Transverse colon (tissue), 4 donors: ENCODE measurements at regions not wholly inside any gene's neighbourhood (a gene's known extent, or its start where the extent isn't known, plus 50 kb on each side); places are given as distances from the start of the nearest gene placed in this dataset.

Experiments
- DNase-seq: peaks from one replicate; pipeline ENCODE4 v3.0.0-alpha.2; 2019
- H3K27ac ChIP-seq, 4 donors: fragments of 200-600 bp; sonication (generic); 2 replicates each; pipeline ENCODE4 v1.5.1; 2016 to 2018; ENCODE audit warnings: inconsistent platforms in 4 of 4
- H3K27me3 ChIP-seq: fragments of 200-600 bp; sonication (generic); 2 replicates; pipeline ENCODE4 v1.5.1; 2017; ENCODE audit warnings: inconsistent platforms
- H3K36me3 ChIP-seq, 4 donors: fragments of 200-600 bp; sonication (generic); 2 replicates each; pipeline ENCODE4 v1.5.1; 2017 to 2019; ENCODE audit warnings: inconsistent platforms in 4 of 4
- H3K4me1 ChIP-seq, 4 donors: fragments of 200-600 bp; sonication (generic); 2 replicates each; pipeline ENCODE4 v1.5.1; 2017 to 2020; ENCODE audit warnings: inconsistent platforms in 4 of 4
- H3K4me3 ChIP-seq, 4 donors: fragments of 200-600 bp; sonication (generic); 1 replicate in 1 of 4; 2 replicates in 3 of 4; pipeline versions ENCODE4 v1.5.1 to v1.6.1; 2017 to 2019; ENCODE audit warnings: inconsistent platforms in 4 of 4
- H3K9me3 ChIP-seq, 2 donors: fragments of 200-600 bp; sonication (generic); 2 replicates each; pipeline ENCODE4 v1.5.1; 2017 to 2019; ENCODE audit warnings: inconsistent platforms in 2 of 2
- CTCF ChIP-seq, 5 experiments: fragments of 200-600 bp in 3 of 5; fragments of 450-650 bp in 2 of 5; sonication (generic) in 3 of 5; IDR thresholded peaks; 1 replicate in 2 of 5; 2 replicates in 3 of 5; pipeline ENCODE4 v1.5.1; 2016 to 2017; ENCODE audit warnings: antibody characterized with exemption in 5 of 5, inconsistent platforms in 3 of 5, mild to moderate bottlenecking in 2 of 5, moderate library complexity in 1 of 5
- EP300 ChIP-seq: sonication (generic); formaldehyde crosslinking; IDR thresholded peaks from one replicate; pipeline ENCODE4 v1.6.1; 2017; ENCODE audit warnings: antibody characterized with exemption, low read depth
- POLR2A ChIP-seq: fragments of 450-650 bp; IDR thresholded peaks from one replicate; pipeline ENCODE4 v1.6.1; 2016; ENCODE audit warnings: antibody characterized with exemption, mild to moderate bottlenecking, moderate library complexity
- POLR2AphosphoS5 ChIP-seq, 3 donors: sonication (generic); formaldehyde crosslinking; IDR thresholded peaks; one replicate each; pipeline ENCODE4 v1.6.1; 2016; ENCODE audit warnings: antibody characterized with exemption in 3 of 3
- WGBS, 2 donors: methylation state at CpG; one replicate each; pipeline ENCODE4 v1.1.5; 2018; ENCODE audit warnings: low coverage in 1 of 2; 5-methylcytosine and 5-hydroxymethylcytosine counted together
- in situ Hi-C, 4 donors: fragments of 200-750 bp; cut with MboI; loops; one replicate each; pipeline versions ENCODE4 v1.15.0 to v1.15.1; 2017; ENCODE audit warnings: low sequenced_read_pairs in 3 of 4, low pct_ligation_motif_present in 1 of 4, low pct_unique_long_range_greater_than_20kb in 1 of 4
- intact Hi-C: fragments of 100-400 bp; cut with DNase I; formaldehyde crosslinking; loops from one replicate; pipeline ENCODE4 v1.15.1; 2023; ENCODE audit warnings: low total_unique reads

GRCh38 chr9:18410983-18411382 lies 63.0 kb upstream of the ADAMTSL1 start:
- H3K27ac ChIP-seq = no peak overlapping the region
- H3K36me3 ChIP-seq = no peaks in the 10 kb centered on the region
- no peaks in the 10 kb centered on the region for H3K4me1 ChIP-seq
- H3K9me3 ChIP-seq = no peaks in the 10 kb centered on the region
- H3K4me3 ChIP-seq = no peak overlapping the region
- TF ChIP-seq EP300 (no peak), POLR2A (no peak), CTCF (IDR thresholded peaks at IDR 0.05) (no peak), POLR2AphosphoS5 (IDR thresholded peaks at IDR 0.05) (no peak)
- WGBS, 2 donors = 83 to 90% methylated on average over 5 to 7 of the region's 7 CpGs
- no peak for DNase-seq
- H3K27me3 ChIP-seq = no peaks in the 10 kb centered on the region
- in situ Hi-C loops = no loop called here
- intact Hi-C loops = no loop called here

GRCh38 chr9:18421391-18421790 lies 52.6 kb upstream of the ADAMTSL1 start:
- no peak for DNase-seq
- Histone ChIP-seq H3K27me3 (no peaks in the 10 kb centered on the region), H3K9me3 (no peaks in the 10 kb centered on the region), H3K27ac (no peak overlapping the region), H3K36me3 (no peaks in the 10 kb centered on the region), H3K4me1 (no peaks in the 10 kb centered on the region), H3K4me3 (no peak overlapping the region)
- TF ChIP-seq POLR2A (no peak), CTCF (IDR thresholded peaks at IDR 0.05) (no peak), EP300 (no peak), POLR2AphosphoS5 (IDR thresholded peaks at IDR 0.05) (no peak)
- intact Hi-C loops (no loop called here), in situ Hi-C loops (no loop called here)
- 63 to 77% methylated on average over 1 to 2 of the region's 2 CpGs for WGBS, 2 donors

GRCh38 chr9:18422296-18423036 lies 51.5 kb upstream of the ADAMTSL1 start:
- 91 to 96% methylated on average over 8 of the region's 8 CpGs for WGBS, 2 donors
- no peak for DNase-seq
- in situ Hi-C loops = no loop called here

More at GRCh38 chr9:18422296-18423036, 51.5 kb upstream of the ADAMTSL1 start:
- intact Hi-C loops = no loop called here
- Histone ChIP-seq H3K4me1 (no peaks in the 10 kb centered on the region), H3K36me3 (no peaks in the 10 kb centered on the region), H3K27ac (no peak overlapping the region), H3K27me3 (no peaks in the 10 kb centered on the region), H3K9me3 (no peaks in the 10 kb centered on the region), H3K4me3 (no peak overlapping the region)
- TF ChIP-seq POLR2AphosphoS5 (IDR thresholded peaks at IDR 0.05) (no peak), CTCF (IDR thresholded peaks at IDR 0.05) (no peak), EP300 (no peak), POLR2A (no peak)
